SHP77 (cell line): ENCODE measurements at regions not wholly inside any gene's neighbourhood (a gene's known extent, or its start where the extent isn't known, plus 50 kb on each side); places are given as distances from the start of the nearest gene placed in this dataset.
"Not testable (repeated sequence)": the region's sequence is repeated elsewhere in the genome, so short reads cannot be mapped to it uniquely, and the experiment has no call there.

Experiments used
- DNase-seq, 2 experiments: peaks; one replicate each; lab custom pipeline; 2025; lab: John Stamatoyannopoulos, UW

GRCh38 chr6:121764493-121764892, 329.0 kb downstream of the GJA1 start:
- DNase-seq = no peak

- no peak for DNase-seq
Measured at GRCh38 chr6:121765060-121765459, 329.6 kb downstream of the GJA1 start.

- no peak for DNase-seq
Measured at GRCh38 chr6:121767211-121767610, 331.8 kb downstream of the GJA1 start.

GRCh38 chr6:121770943-121771342, 335.5 kb downstream of the GJA1 start:
- DNase-seq = no peak

GRCh38 chr6:121771937-121772720, 336.7 kb downstream of the GJA1 start:
- DNase-seq = no peak

- no peak for DNase-seq
Measured at GRCh38 chr6:121776054-121776453, 340.6 kb downstream of the GJA1 start.

GRCh38 chr6:121780325-121781321, 345.2 kb downstream of the GJA1 start:
- no peak for DNase-seq

- no peak for DNase-seq
Measured at GRCh38 chr6:121791396-121792315, 356.2 kb downstream of the GJA1 start.

- DNase-seq = no peak
Measured at GRCh38 chr6:121794630-121795029, 359.2 kb downstream of the GJA1 start.

GRCh38 chr6:121797598-121797997, 362.2 kb downstream of the GJA1 start:
- DNase-seq = not testable (repeated sequence)

GRCh38 chr6:121798126-121798525, 362.7 kb downstream of the GJA1 start:
- not testable (repeated sequence) for DNase-seq

GRCh38 chr6:121799574-121799973, 364.1 kb downstream of the GJA1 start:
- DNase-seq = no peak

- DNase-seq = no peak
Measured at GRCh38 chr6:121800047-121800446, 364.6 kb downstream of the GJA1 start.

GRCh38 chr6:121806116-121806515, 370.7 kb downstream of the GJA1 start:
- DNase-seq = no peak

GRCh38 chr6:121809211-121809610, 373.8 kb downstream of the GJA1 start:
- DNase-seq = no peak

GRCh38 chr6:121810158-121811032, 374.9 kb downstream of the GJA1 start:
- no peak for DNase-seq

- no peak for DNase-seq
Measured at GRCh38 chr6:121811106-121811505, 375.7 kb downstream of the GJA1 start.

- DNase-seq = no peak
Measured at GRCh38 chr6:121816361-121816760, 380.9 kb downstream of the GJA1 start.

- DNase-seq = no peak
Measured at GRCh38 chr6:121816906-121817540, 381.6 kb downstream of the GJA1 start.

GRCh38 chr6:121823437-121823851, 388.0 kb downstream of the GJA1 start:
- no peak for DNase-seq
